Neuronal stem cell (in vitro differentiated cells): ENCODE measurements at regions not wholly inside any gene's neighbourhood (a gene's known extent, or its start where the extent isn't known, plus 50 kb on each side); places are given as distances from the start of the nearest gene placed in this dataset.

ENCODE experiments used
- DNase-seq: peaks from one replicate; pipeline ENCODE4 v3.0.0-alpha.2; 2013; ENCODE audit warnings: low spot score
- H2AFZ ChIP-seq: one replicate; pipeline ENCODE4 v1.6.1; 2013; ENCODE audit warnings: mild to moderate bottlenecking, low read length, inconsistent platforms
- H2AK5ac ChIP-seq: 2 replicates; pipeline ENCODE4 v1.6.1; 2013; ENCODE audit warnings: low read depth, mild to moderate bottlenecking, inconsistent platforms, low read length, moderate library complexity, mixed read lengths
- H2BK120ac ChIP-seq: 2 replicates; pipeline ENCODE4 v1.6.1; 2013; ENCODE audit warnings: low read depth, mild to moderate bottlenecking, inconsistent platforms, low read length, moderate library complexity, mixed read lengths
- H2BK12ac ChIP-seq: one replicate; pipeline ENCODE4 v1.6.1; 2013; ENCODE audit warnings: low read length, inconsistent platforms
- H2BK15ac ChIP-seq: 2 replicates; pipeline ENCODE4 v1.6.1; 2013; ENCODE audit warnings: mild to moderate bottlenecking, low read length, inconsistent platforms, mixed read lengths
- H2BK5ac ChIP-seq: one replicate; pipeline ENCODE4 v1.6.1; 2013; ENCODE audit warnings: inconsistent platforms, mild to moderate bottlenecking, low read length, moderate library complexity
- H3K14ac ChIP-seq: one replicate; pipeline ENCODE4 v1.6.1; 2013; ENCODE audit warnings: low read length, inconsistent platforms
- H3K18ac ChIP-seq: 2 replicates; pipeline ENCODE4 v1.6.1; 2013; ENCODE audit warnings: low read length, inconsistent platforms
- H3K23ac ChIP-seq: 2 replicates; pipeline ENCODE4 v1.6.1; 2013; ENCODE audit warnings: low read depth, mild to moderate bottlenecking, mixed read lengths, low read length, inconsistent platforms; ENCODE audit not compliant: poor library complexity
- H3K27ac ChIP-seq: replicated peaks from 3 replicates; pipeline ENCODE4 v1.5.1; 2013; ENCODE audit warnings: low read length, inconsistent platforms
- H3K27me3 ChIP-seq, 3 experiments: 2 replicates each; pipeline ENCODE4 v1.6.1; 2013; ENCODE audit warnings: low read length in 3 of 3, mild to moderate bottlenecking in 2 of 3, inconsistent platforms in 1 of 3, low read depth in 1 of 3, mixed read lengths in 1 of 3, moderate library complexity in 1 of 3; ENCODE audit not compliant: control insufficient read depth in 3 of 3, insufficient read depth in 3 of 3
- H3K36me3 ChIP-seq, 2 donors: replicated peaks in 1 of 2; 2 replicates each; pipeline ENCODE4 v1.6.1; 2013; ENCODE audit warnings: low read length in 2 of 2; ENCODE audit not compliant: control insufficient read depth in 2 of 2, insufficient read depth in 2 of 2
- H3K4ac ChIP-seq: 2 replicates; pipeline ENCODE4 v1.6.1; 2013; ENCODE audit warnings: inconsistent platforms, mild to moderate bottlenecking, low read length, moderate library complexity
- H3K4me1 ChIP-seq, 2 donors: 1 replicate in 1 of 2; 2 replicates in 1 of 2; pipeline ENCODE4 v1.6.1; 2013; ENCODE audit warnings: low read length in 2 of 2, low read depth in 1 of 2; ENCODE audit not compliant: control insufficient read depth in 2 of 2, insufficient read depth in 1 of 2
- H3K4me2 ChIP-seq: one replicate; pipeline ENCODE4 v1.6.1; 2013; ENCODE audit warnings: mild to moderate bottlenecking, low read length, inconsistent platforms; ENCODE audit not compliant: insufficient read depth, poor library complexity, severe bottlenecking
- H3K4me3 ChIP-seq, 2 donors: 2 replicates each; pipeline ENCODE4 v1.5.1; 2013; ENCODE audit warnings: low read length in 2 of 2, mild to moderate bottlenecking in 2 of 2, inconsistent platforms in 1 of 2, moderate library complexity in 1 of 2
- H3K79me1 ChIP-seq: one replicate; pipeline ENCODE4 v1.6.1; 2013; ENCODE audit warnings: low read depth, mild to moderate bottlenecking, inconsistent platforms, low read length, moderate library complexity
- H3K9ac ChIP-seq: one replicate; pipeline ENCODE4 v1.6.1; 2013; ENCODE audit warnings: mild to moderate bottlenecking, low read depth, low read length, inconsistent platforms; ENCODE audit not compliant: poor library complexity
- H3K9me3 ChIP-seq, 2 donors: replicated peaks in 1 of 2; 2 replicates each; pipeline versions ENCODE3 to v1.6.1; 2013; ENCODE audit warnings: low read length in 2 of 2, mild to moderate bottlenecking in 2 of 2, inconsistent platforms in 1 of 2, low read depth in 1 of 2, mixed read lengths in 1 of 2, moderate library complexity in 1 of 2; ENCODE audit not compliant: control insufficient read depth in 2 of 2, insufficient read depth in 1 of 2
- H4K8ac ChIP-seq: one replicate; pipeline ENCODE4 v1.6.1; 2013; ENCODE audit warnings: low read depth, mild to moderate bottlenecking, inconsistent platforms, low read length, moderate library complexity
- H4K91ac ChIP-seq: one replicate; pipeline ENCODE4 v1.6.1; 2013; ENCODE audit warnings: low read length, low read depth, mild to moderate bottlenecking, inconsistent platforms; ENCODE audit not compliant: poor library complexity
- WGBS, 2 donors: extraction: QIAGEN DNeasy Blood & Tissue Kit; methylation state at CpG; one replicate each; pipeline ENCODE4 v1.1.7; 2013; ENCODE audit warnings: missing lambda C conversion rate in 2 of 2, mixed read lengths in 1 of 2; ENCODE audit not compliant: insufficient read length in 2 of 2, insufficient replicate concordance in 1 of 2; ENCODE audit errors: extremely low coverage in 2 of 2; 5-methylcytosine and 5-hydroxymethylcytosine counted together

DNA sequence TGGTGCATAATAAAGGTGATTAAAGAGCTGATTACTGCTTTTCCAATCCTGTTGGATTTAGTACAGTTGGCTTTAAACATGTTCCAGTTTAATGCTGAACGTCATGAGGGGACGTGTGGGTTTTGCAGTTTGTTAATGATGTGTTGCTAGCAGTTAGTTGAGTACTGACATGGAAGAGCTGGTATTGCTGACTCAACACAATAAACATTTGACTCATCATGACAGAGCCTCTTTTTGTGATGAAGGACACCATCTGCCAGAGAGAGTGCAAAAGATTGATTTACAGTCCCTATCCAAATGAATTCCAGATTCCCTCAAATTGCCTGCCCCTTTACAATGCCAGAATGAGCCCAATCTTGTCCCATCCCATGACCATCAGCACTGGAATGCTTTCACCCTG, 346.2 kb upstream of the PRICKLE1 start:
- H3K79me1 ChIP-seq: no peaks in the 10 kb centered on the region
- H2BK120ac ChIP-seq: no peak overlapping the region
- H3K36me3 ChIP-seq: no peaks in the 10 kb centered on the region
- no peak overlapping the region for H4K91ac ChIP-seq
- no peak overlapping the region for H3K14ac ChIP-seq
- H2AFZ ChIP-seq: no peak overlapping the region
- DNase-seq: no peak
- no peak overlapping the region for H3K18ac ChIP-seq
- WGBS, 2 donors: no CpG with 5 or more reads among the region's 2 CpGs
- H2BK12ac ChIP-seq: no peak overlapping the region
- H2AK5ac ChIP-seq: no peak overlapping the region
- no peak overlapping the region for H3K4me2 ChIP-seq
- H3K4me3 ChIP-seq: no peak overlapping the region
- no peaks in the 10 kb centered on the region for H3K9me3 ChIP-seq
- no peaks in the 10 kb centered on the region for H3K4me1 ChIP-seq
- no peak overlapping the region for H3K23ac ChIP-seq
- H2BK5ac ChIP-seq: no peak overlapping the region
- no peak overlapping the region for H3K9ac ChIP-seq
- H3K27me3 ChIP-seq: no peaks in the 10 kb centered on the region
- no peak overlapping the region for H3K4ac ChIP-seq
- H2BK15ac ChIP-seq: no peak overlapping the region
- H3K27ac ChIP-seq: no peak overlapping the region
- H4K8ac ChIP-seq: no peak overlapping the region

DNA sequence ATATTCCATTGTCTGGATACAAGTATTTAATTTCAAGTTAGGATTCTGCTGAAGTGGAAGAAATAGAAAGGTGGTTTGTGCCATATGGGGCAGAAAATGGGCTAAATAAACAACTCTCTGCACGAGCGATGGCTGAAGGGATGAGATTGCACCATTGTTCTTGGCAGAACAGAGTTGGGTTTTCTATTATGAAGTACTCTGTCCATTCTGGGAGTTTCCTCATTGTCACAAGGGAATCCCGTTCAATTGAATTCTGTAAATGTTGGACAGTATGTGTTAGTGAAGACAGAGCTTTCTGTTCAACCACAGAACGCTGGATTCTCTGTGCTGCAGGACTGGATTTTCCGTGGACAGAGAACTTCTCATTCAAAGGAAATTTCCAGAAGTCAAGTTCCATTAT, 345.5 kb upstream of the PRICKLE1 start:
- Histone ChIP-seq H2AK5ac (no peak overlapping the region), H2AFZ (no peak overlapping the region), H2BK120ac (no peak overlapping the region), H3K14ac (no peak overlapping the region), H3K4ac (no peak overlapping the region), H3K27me3 (no peaks in the 10 kb centered on the region), H3K79me1 (peaks cover under 1% of the 10 kb centered on the region), H3K9me3 (no peaks in the 10 kb centered on the region), H3K9ac (no peak overlapping the region), H3K4me1 (no peaks in the 10 kb centered on the region), H4K91ac (no peak overlapping the region), H4K8ac (no peak overlapping the region), H3K4me3 (no peak overlapping the region), H2BK5ac (no peak overlapping the region), H3K18ac (no peak overlapping the region), H3K23ac (no peak overlapping the region), H2BK15ac (no peak overlapping the region), H2BK12ac (no peak overlapping the region), H3K4me2 (no peak overlapping the region), H3K36me3 (no peaks in the 10 kb centered on the region), H3K27ac (no peak overlapping the region)
- WGBS, 2 donors: no CpG with 5 or more reads among the region's 5 CpGs
- no peak for DNase-seq

DNA sequence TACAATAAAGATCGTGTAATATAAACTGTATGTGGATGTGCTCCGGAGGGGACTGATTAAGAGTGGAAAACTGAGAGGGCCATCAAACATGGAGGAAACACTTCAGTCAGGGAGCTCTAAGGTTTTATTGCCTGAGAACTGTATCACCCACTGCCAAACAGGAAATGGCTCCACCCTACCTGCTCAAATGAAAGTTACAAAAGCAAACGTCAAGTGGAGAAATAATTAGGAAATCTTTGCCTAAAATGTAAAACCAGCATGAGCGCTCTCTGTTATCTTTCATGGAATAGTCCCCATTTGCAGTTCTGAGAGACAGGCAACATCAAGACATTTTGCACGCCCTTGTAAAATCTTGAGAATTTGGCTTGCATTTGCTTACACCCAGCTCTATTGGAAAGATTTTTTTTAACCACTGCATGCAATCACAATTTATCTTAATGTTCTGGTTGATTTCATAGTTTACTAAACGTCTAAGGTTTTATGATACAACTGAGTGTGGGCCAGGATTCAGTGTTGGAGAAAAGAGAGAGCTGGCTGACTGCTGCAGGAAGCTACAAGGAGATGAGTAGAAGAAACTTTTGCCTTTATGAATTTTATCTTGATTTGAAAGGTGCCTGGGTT, 344.0 kb upstream of the PRICKLE1 start:
- Histone ChIP-seq H2BK5ac (no peak overlapping the region), H3K23ac (no peak overlapping the region), H2BK120ac (no peak overlapping the region), H3K27me3 (no peaks in the 10 kb centered on the region), H3K4ac (no peak overlapping the region), H4K8ac (no peak overlapping the region), H3K36me3 (no peaks in the 10 kb centered on the region), H3K79me1 (peaks cover 2% of the 10 kb centered on the region), H3K9me3 (no peaks in the 10 kb centered on the region), H3K14ac (no peak overlapping the region), H3K9ac (no peak overlapping the region), H2AFZ (peak overlapping the region; percentile 15), H3K4me3 (no peak overlapping the region), H2AK5ac (no peak overlapping the region), H3K4me2 (no peak overlapping the region), H2BK15ac (no peak overlapping the region), H3K27ac (no peak overlapping the region), H3K18ac (no peak overlapping the region), H4K91ac (no peak overlapping the region), H3K4me1 (peaks cover 0 to 2% of the 10 kb centered on the region in 2 donors), H2BK12ac (no peak overlapping the region)
- no CpG with 5 or more reads among the region's 6 CpGs for WGBS, 2 donors
- DNase-seq: no peak

DNA sequence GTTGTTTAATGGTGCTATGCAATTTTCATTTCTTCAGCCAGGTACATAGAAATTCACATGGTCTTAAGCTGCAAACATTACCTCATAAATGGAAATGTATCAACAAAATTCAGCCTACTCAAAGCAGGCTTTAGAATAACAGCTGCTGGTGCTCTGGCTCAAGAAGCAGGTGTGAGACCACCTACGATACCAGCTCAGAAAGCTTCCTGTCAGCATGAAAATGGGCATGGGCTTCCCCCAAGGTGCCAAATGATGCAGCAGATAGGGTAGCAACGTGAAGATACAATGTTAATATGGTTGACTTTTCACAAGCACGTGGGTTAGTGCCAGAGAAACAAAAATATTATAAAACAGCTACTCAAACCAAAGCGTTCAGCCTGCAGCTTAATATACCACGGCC, 343.4 kb upstream of the PRICKLE1 start:
- H3K23ac ChIP-seq: no peak overlapping the region
- no peak overlapping the region for H2BK15ac ChIP-seq
- no peak overlapping the region for H4K91ac ChIP-seq
- H2BK120ac ChIP-seq: no peak overlapping the region
- H3K4ac ChIP-seq: no peak overlapping the region
- H2AFZ ChIP-seq: no peak overlapping the region
- H3K18ac ChIP-seq: no peak overlapping the region
- H3K9ac ChIP-seq: no peak overlapping the region
- H2BK5ac ChIP-seq: no peak overlapping the region
- peaks cover 2% of the 10 kb centered on the region for H3K79me1 ChIP-seq
- H3K9me3 ChIP-seq: no peaks in the 10 kb centered on the region
- no peak overlapping the region for H3K27ac ChIP-seq
- H4K8ac ChIP-seq: no peak overlapping the region
- H2BK12ac ChIP-seq: no peak overlapping the region
- DNase-seq: no peak
- H3K4me1 ChIP-seq: peaks cover 0 to 2% of the 10 kb centered on the region in 2 donors
- no peak overlapping the region for H3K4me2 ChIP-seq
- no peaks in the 10 kb centered on the region for H3K27me3 ChIP-seq
- no peak overlapping the region for H2AK5ac ChIP-seq
- no peak overlapping the region for H3K14ac ChIP-seq
- no peaks in the 10 kb centered on the region for H3K36me3 ChIP-seq
- no CpG with 5 or more reads among the region's 5 CpGs for WGBS, 2 donors
- no peak overlapping the region for H3K4me3 ChIP-seq
